Fibroblast of mammary gland (primary cell): ENCODE measurements at regions not wholly inside any gene's neighbourhood (a gene's known extent, or its start where the extent isn't known, plus 50 kb on each side); places are given as distances from the start of the nearest gene placed in this dataset.

Experiments
- DNase-seq: peaks from one replicate; pipeline ENCODE4 v3.0.0-alpha.2; 2010; ENCODE audit warnings: low read depth
- H3K4me3 ChIP-seq: 2 replicates; pipeline ENCODE4 v1.5.1; 2011; ENCODE audit warnings: low read depth, mild to moderate bottlenecking, low read length, moderate library complexity; ENCODE audit not compliant: control insufficient read depth
- TF ChIP-seq, protein P1 (sequence below): conservative IDR thresholded peaks from 2 replicates; pipeline ENCODE4 v1.5.1; 2011; ENCODE audit warnings: low read depth, low read length, inconsistent platforms; ENCODE audit not compliant: control insufficient read depth, insufficient read depth

DNA sequence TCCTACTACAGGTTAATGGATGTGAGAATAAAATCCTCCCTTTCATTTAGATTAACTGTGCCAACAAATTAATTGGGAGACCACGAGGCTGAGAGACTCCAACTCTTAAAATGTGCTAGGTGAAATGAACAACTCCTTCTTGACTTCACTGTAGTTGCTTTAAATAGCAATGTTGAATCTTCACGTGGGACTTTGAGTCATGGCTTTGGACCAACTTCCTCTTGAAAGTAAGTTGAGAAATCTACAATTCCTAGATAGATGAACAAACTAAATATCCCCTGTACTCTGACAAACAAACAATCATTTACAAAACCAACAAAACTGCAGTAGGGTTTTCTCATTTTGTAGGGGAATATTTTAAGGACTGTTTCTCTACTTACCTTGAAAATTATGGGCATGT lies 291.9 kb upstream of the SPRED2 start:
- no peak for DNase-seq
- H3K4me3 ChIP-seq, result no peak overlapping the region
- TF ChIP-seq, protein P1, sequence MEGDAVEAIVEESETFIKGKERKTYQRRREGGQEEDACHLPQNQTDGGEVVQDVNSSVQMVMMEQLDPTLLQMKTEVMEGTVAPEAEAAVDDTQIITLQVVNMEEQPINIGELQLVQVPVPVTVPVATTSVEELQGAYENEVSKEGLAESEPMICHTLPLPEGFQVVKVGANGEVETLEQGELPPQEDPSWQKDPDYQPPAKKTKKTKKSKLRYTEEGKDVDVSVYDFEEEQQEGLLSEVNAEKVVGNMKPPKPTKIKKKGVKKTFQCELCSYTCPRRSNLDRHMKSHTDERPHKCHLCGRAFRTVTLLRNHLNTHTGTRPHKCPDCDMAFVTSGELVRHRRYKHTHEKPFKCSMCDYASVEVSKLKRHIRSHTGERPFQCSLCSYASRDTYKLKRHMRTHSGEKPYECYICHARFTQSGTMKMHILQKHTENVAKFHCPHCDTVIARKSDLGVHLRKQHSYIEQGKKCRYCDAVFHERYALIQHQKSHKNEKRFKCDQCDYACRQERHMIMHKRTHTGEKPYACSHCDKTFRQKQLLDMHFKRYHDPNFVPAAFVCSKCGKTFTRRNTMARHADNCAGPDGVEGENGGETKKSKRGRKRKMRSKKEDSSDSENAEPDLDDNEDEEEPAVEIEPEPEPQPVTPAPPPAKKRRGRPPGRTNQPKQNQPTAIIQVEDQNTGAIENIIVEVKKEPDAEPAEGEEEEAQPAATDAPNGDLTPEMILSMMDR, result no peak

DNA sequence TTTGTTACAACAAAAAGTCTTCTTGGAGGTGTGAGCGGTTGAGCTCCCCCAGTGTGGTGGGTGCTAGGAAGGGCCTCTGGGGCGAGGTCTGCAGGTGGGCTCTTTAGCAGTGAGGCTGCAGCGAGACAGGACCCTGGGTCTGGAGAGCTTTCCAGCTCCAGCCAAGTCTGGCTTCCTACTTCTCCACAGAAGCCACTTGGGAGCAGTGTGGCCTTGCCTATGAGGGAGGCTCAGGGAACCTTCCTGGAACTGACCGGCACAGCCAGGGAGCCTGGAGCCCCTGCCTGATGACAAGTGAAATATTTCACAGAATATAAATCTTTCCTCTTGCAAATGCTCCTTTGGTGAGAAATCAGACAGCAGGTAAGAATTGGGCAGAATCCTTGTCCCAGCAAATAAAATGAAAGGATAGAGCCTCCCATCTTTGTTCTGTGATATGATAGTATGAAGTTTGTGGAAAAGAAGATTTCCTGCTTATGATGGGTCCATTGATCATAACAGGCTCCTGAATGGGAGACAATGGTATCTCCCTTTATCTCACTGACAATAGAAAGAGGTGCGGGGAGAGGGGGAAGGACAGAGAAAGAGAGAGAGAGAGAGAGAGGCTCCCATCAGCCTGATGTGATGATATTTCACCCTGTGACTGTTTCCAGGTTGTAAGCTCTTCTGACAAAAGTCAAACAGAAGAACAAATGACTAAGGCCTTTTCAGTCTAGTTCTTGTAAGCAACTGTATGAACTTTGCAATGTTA lies 289.8 kb upstream of the SPRED2 start:
- TF ChIP-seq, protein P1, result peak; percentile 11
- DNase-seq, result peak; percentile 31

DNA sequence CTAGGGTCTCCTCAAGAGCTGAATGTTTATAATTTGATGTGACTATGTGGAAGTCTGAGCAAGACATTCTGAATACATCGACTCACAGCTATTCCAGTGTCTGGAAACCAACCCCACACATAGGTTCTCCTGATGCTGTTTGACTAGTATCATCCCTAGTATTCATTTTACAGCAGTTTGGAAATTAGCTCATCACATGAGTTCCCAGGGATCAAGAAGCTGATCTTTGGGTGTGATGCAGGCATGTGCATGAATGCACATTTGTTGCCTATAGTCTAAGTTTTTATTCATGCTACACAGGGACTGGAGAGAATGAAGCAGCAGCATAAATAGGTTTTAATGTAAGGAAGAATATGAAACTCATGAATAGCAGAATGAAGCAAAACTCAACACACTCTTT lies 284.3 kb upstream of the SPRED2 start:
- TF ChIP-seq, protein P1, result no peak
- no peak for DNase-seq
- no peak overlapping the region for H3K4me3 ChIP-seq

More for the DNA sequence above, 289.8 kb upstream of the SPRED2 start:
- H3K4me3 ChIP-seq, result no peak overlapping the region

DNA sequence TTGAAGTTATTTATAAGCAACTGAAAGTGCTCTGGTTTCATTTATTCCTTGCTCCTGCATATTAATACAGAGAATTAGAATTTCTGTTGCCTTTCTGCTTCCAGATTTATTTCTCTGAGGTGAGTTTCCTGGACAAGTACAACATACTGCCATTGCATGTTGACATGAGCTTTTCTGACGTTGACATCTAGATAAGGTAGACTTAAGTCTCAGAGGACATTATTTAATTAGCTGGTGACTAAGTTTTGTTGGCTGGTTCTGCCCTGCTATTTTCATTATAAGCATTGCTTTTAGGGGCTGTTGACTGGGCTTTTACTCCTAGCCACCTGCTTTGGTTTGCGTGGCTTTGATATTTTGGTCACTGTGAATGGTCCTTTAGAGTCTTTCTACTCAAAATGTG lies 282.9 kb upstream of the SPRED2 start:
- H3K4me3 ChIP-seq, result no peak overlapping the region
- TF ChIP-seq, protein P1, result no peak
- no peak for DNase-seq

DNA sequence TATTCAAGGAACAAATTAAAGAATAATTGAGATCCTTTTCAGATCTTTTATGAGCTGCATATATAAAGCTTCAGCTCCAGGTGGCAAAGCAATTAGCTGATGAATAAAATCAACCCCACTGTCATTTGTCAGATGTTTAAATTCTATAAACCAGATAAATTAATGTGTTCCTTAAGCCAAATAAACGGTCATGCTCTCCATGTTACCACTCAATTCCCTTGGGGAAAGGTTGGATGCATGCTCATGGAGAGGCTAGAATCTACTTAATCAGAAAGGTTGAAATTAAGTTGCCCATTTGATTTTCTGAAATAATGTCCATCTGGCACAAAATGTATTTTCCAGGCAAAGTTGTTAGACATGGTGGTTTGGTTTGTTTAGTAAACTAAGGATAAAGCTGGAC lies 282.5 kb upstream of the SPRED2 start:
- no peak overlapping the region for H3K4me3 ChIP-seq
- no peak for DNase-seq
- TF ChIP-seq, protein P1, result no peak

DNA sequence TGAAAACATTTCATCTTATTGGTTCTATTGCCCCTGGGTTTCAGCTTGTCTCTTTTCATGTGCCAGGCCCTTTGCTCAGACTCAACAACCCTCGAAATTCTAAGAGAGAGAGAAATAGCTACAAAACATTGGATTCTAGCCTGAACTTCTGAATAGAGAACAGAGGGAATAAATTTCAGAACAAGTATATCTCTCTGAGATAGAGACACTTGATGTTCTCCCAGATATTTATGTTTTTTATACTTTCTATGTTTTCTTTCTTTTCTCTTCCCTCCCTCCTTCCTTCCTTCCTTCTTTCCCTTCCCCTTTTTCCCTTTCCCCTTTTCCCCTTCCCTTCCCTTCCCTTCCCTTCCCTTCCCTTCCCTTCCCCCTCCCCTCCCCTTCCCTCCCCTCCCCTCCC lies 279.5 kb upstream of the SPRED2 start:
- TF ChIP-seq, protein P1, result no peak
- no peak for DNase-seq
- H3K4me3 ChIP-seq, result no peak overlapping the region
